Activated CD4-positive, alpha-beta T cell treated with anti-CD3 and anti-CD28 coated beads for 36 hours (primary cell): ENCODE measurements at regions not wholly inside any gene's neighbourhood (a gene's known extent, or its start where the extent isn't known, plus 50 kb on each side); places are given as distances from the start of the nearest gene placed in this dataset.

ENCODE experiments used
- ATAC-seq: fragments of 200-7000 bp; cut with Tn5 transposase; one replicate; pipeline ENCODE4 v1.10.0; 2021; ENCODE audit warnings: mild to moderate bottlenecking, moderate library complexity
- CTCF ChIA-PET: fragments of 350-600 bp; sonication (Branson Sonifier 250); formaldehyde crosslinking; loops from one replicate; lab custom pipeline; 2021; ENCODE audit warnings: antibody characterized with exemption; lab: Charles Lee
- POLR2A ChIA-PET: fragments of 350-600 bp; sonication (Branson Sonifier 250); formaldehyde crosslinking; loops from one replicate; lab custom pipeline; 2021; ENCODE audit warnings: antibody characterized with exemption, inconsistent platforms; lab: Charles Lee
- DNase-seq: peaks from one replicate; pipeline ENCODE4 v3.0.0-alpha.2; 2020
- H3K27ac Mint-ChIP-seq: one replicate; pipeline ENCODE4 v1.8.0; 2021; ENCODE audit warnings: mixed read lengths
- H3K27me3 Mint-ChIP-seq: one replicate; pipeline ENCODE4 v1.8.0; 2021; ENCODE audit warnings: mixed read lengths
- H3K36me3 Mint-ChIP-seq: one replicate; pipeline ENCODE4 v1.8.0; 2021; ENCODE audit warnings: low read depth, mixed read lengths
- H3K4me1 Mint-ChIP-seq: one replicate; pipeline ENCODE4 v1.8.0; 2021; ENCODE audit warnings: mixed read lengths
- H3K4me3 Mint-ChIP-seq: one replicate; pipeline ENCODE4 v1.8.0; 2021; ENCODE audit warnings: mild to moderate bottlenecking, moderate library complexity, mixed read lengths
- H3K9me3 Mint-ChIP-seq: one replicate; pipeline ENCODE4 v1.8.0; 2021; ENCODE audit warnings: low read depth, mixed read lengths
- intact Hi-C, 2 experiments: fragments of 100-400 bp; cut with DNase I in 1 of 2; cut with micrococcal nuclease in 1 of 2; formaldehyde crosslinking; loops; one replicate each; pipeline versions ENCODE4 v1.14.2 to v1.15.1; 2022 to 2024; cut with DNase I, micrococcal nuclease

DNA sequence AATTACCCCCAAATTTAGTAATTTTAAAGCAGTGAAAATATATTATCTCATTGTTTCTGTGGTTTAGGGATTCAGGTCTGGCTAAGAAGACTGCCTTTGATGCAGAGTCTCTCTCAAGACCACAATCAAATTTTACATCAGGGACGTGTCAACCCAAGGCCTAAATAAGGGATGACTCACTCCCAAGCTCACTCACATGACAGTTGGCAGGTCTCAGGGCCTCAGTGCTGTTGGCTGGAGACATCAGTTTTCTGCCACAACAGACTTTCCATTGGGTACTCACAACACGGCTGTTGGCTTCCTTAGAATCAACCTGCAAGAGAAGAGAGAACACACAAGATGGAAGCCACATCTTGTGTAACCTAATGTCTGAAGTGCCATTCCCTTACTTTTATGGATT is 377.3 kb downstream of the FAM181B start:
- intact Hi-C loops: no loop called here
- no peak overlapping the region for H3K27ac Mint-ChIP-seq
- no peaks in the 10 kb centered on the region for H3K27me3 Mint-ChIP-seq
- ATAC-seq (no peak), DNase-seq (no peak)
- no peaks in the 10 kb centered on the region for H3K36me3 Mint-ChIP-seq
- ChIA-PET CTCF (no interaction called here), POLR2A (no interaction called here)
- H3K4me3 Mint-ChIP-seq: no peak overlapping the region
- peaks cover 3% of the 10 kb centered on the region for H3K9me3 Mint-ChIP-seq
- H3K4me1 Mint-ChIP-seq: no peaks in the 10 kb centered on the region

DNA sequence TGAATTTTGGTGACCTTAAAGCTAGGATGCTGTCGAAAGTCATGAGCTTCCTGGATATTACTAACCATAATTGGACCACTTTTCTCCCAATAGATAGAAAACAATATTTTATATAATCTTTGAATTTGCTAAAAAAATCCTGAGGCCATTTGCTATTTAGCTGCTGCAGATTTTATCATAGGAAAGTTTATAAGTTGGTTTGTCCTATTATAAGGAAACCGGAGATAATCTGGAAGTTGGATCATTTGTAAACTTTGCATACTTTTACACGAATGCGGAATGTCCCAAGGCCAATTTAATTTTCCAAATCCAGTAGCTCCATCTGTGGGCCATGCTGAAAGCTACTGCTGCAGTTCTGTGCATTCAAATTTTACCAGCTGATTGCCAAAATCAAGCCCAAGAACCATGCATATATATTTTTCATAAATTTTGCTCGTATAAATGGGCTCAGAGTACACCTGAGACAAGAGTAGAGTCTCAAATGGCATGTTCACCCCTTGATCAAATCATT is 378.3 kb downstream of the FAM181B start:
- no peak overlapping the region for H3K27ac Mint-ChIP-seq
- no peaks in the 10 kb centered on the region for H3K4me1 Mint-ChIP-seq
- ChIA-PET POLR2A (no interaction called here), CTCF (no interaction called here)
- H3K4me3 Mint-ChIP-seq: no peak overlapping the region
- DNase-seq (no peak), ATAC-seq (no peak)
- H3K27me3 Mint-ChIP-seq: no peaks in the 10 kb centered on the region
- H3K36me3 Mint-ChIP-seq: no peaks in the 10 kb centered on the region
- peaks cover 3% of the 10 kb centered on the region for H3K9me3 Mint-ChIP-seq
- intact Hi-C loops: no loop called here

DNA sequence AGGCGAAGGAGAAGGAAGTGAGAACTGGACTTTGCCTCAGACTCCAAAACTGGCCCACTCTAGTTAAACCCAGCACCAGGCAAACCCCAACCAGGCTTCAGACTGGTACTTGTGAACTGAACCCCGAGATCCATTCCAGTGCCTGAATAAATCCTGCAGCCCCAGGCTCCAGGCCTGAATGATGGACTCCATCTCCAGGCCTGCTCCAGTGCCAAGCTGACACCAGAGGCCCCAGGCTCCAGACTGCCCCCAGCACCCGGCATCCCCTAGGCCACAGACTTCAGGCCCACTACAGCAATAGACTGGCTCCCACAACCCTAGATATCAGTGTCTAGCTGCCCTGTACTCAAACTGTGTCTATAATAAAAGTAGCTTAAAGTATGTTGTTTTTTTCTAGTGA is 406.8 kb downstream of the FAM181B start:
- H3K36me3 Mint-ChIP-seq: no peaks in the 10 kb centered on the region
- POLR2A ChIA-PET: no interaction called here

DNA sequence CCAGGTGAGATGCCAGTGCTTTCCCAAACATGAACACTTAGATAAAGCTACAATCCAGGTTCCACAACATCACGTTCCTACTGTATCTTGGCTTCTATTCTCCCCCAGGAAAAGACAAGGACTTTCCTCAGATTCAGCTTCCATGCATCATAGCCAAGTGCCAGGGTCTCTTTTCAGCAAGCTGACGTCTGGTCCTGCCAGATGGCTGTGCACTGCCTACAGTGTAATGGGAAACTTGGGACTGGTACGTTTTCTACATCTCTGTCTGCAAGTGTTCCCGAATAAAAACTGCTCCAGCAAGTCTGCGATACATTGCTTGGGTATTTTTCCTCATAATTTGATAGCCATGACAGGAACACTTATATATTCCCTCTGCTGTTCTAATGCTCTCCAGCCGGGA is 412.5 kb downstream of the FAM181B start:
- Mint-ChIP-seq H3K27me3 (no peaks in the 10 kb centered on the region), H3K27ac (no peak overlapping the region), H3K9me3 (no peaks in the 10 kb centered on the region), H3K4me3 (no peak overlapping the region), H3K36me3 (no peaks in the 10 kb centered on the region), H3K4me1 (no peaks in the 10 kb centered on the region)
- ATAC-seq: no peak
- ChIA-PET CTCF (no interaction called here), POLR2A (no interaction called here)
- DNase-seq: no peak
- intact Hi-C loops: no loop called here

More for the DNA sequence above, 406.8 kb downstream of the FAM181B start:
- no peaks in the 10 kb centered on the region for H3K4me1 Mint-ChIP-seq
- no peak overlapping the region for H3K4me3 Mint-ChIP-seq
- intact Hi-C loops: no loop called here
- peaks cover 2% of the 10 kb centered on the region for H3K27me3 Mint-ChIP-seq
- ATAC-seq (no peak), DNase-seq (no peak)
- no peak overlapping the region for H3K27ac Mint-ChIP-seq
- CTCF ChIA-PET: no interaction called here
- no peaks in the 10 kb centered on the region for H3K9me3 Mint-ChIP-seq

DNA sequence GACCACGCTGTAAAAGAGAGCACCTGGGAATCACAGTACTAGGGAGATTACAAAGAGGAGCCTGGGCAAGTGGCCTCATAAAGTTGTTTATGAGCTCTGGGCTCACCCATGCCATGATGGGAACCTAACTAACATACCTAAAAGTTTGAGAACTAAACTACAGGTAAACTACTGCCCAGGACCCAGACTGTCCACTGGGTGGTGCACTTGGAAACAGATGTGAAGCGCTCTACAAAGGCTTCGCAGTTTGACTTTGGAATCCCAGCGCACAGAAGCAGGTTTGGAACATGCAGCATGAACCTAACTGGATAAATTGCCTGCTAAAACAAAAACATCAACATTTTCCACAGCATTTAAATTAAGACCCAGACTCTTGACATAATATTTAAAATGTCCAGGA is 418.6 kb downstream of the FAM181B start:
- no peaks in the 10 kb centered on the region for H3K9me3 Mint-ChIP-seq
- peaks cover 2% of the 10 kb centered on the region for H3K27me3 Mint-ChIP-seq
- intact Hi-C loops: loop anchor here in 1 of 2 experiments (5.0 kb wide), 1 partner anchor 382 kb away; no protein-coding TSS in a partner anchor
- H3K4me3 Mint-ChIP-seq: no peak overlapping the region
- CTCF ChIA-PET: interaction anchor here (1.3 kb wide), 1 partner anchor 380 kb away, joined by 3 read pairs; no protein-coding TSS in a partner anchor
- no peaks in the 10 kb centered on the region for H3K36me3 Mint-ChIP-seq
- ATAC-seq (no peak), DNase-seq (peak; percentile 29)
- no peak overlapping the region for H3K27ac Mint-ChIP-seq
- POLR2A ChIA-PET: no interaction called here
- no peaks in the 10 kb centered on the region for H3K4me1 Mint-ChIP-seq

DNA sequence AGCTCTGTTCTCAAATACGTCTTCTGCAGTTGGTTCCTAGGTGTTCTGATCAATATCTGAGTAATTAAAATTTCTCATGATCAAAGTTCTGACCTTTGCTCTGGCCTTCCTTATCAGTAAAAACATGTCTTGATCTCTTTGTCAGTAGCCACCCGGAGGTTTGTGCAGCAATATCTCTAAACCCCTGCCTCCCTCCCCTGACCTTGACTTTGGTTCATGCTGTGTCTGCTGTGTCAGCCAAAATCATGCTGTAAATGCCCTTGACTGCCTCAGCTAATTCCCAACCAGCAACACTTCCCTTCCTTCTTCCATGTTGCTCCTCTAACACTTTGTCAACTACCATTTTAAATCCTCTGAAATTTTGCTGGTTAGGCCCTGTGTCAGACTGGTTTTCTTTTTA is 424.7 kb downstream of the FAM181B start:
- intact Hi-C loops: no loop called here
- DNase-seq: no peak
- Mint-ChIP-seq H3K36me3 (no peaks in the 10 kb centered on the region), H3K4me1 (no peaks in the 10 kb centered on the region), H3K9me3 (no peaks in the 10 kb centered on the region), H3K4me3 (no peak overlapping the region), H3K27ac (no peak overlapping the region), H3K27me3 (peaks cover 2% of the 10 kb centered on the region)
- POLR2A ChIA-PET: no interaction called here
- no peak for ATAC-seq
- CTCF ChIA-PET: no interaction called here

DNA sequence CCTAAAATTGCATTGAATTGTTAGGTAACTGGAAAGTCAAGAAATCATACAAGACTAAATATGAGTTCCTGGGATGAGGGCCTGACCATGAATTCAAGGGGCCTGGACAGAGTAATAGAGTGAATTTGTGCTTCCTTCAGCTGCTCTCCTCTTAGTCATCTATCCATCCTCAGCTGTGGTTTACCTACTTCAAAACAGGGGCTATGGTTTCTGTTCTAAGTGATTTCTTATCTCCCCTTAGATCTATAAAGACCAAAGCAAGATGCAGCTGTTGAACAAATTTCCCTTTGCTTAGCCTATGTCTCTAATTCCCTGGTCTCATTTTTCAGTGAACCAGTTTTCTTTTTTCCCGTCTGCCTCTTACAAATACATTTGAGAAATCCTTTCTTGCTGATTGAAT is 428.5 kb downstream of the FAM181B start:
- ATAC-seq (no peak), DNase-seq (no peak)
- no peaks in the 10 kb centered on the region for H3K9me3 Mint-ChIP-seq
- intact Hi-C loops: no loop called here
- H3K4me3 Mint-ChIP-seq: no peak overlapping the region
- H3K36me3 Mint-ChIP-seq: no peaks in the 10 kb centered on the region
- CTCF ChIA-PET: no interaction called here
- no peaks in the 10 kb centered on the region for H3K4me1 Mint-ChIP-seq
- POLR2A ChIA-PET: no interaction called here
- no peak overlapping the region for H3K27ac Mint-ChIP-seq
- no peaks in the 10 kb centered on the region for H3K27me3 Mint-ChIP-seq

DNA sequence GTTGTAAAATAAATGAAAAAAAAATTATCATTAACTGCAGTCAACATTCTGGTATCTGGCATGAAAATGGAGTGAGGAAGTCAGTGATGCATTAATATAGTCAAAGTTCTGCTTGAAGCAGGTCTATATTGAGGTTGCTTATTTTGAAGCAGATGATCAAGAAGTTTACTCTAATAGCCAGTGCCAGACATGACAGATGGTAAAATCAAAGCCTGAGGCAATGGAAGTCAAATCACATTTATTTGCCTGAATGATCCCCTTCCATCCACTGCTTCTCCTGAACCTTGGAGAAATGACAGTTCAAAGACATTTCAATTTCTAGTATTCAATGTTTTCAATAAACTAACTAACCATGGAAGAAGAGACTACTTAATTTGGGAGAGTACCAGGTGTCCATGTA is 430.0 kb downstream of the FAM181B start:
- CTCF ChIA-PET: no interaction called here
- POLR2A ChIA-PET: no interaction called here
- no peak for ATAC-seq
- no peak for DNase-seq
- no peaks in the 10 kb centered on the region for H3K9me3 Mint-ChIP-seq
- no peaks in the 10 kb centered on the region for H3K36me3 Mint-ChIP-seq
- no peaks in the 10 kb centered on the region for H3K4me1 Mint-ChIP-seq
- intact Hi-C loops: no loop called here
- no peak overlapping the region for H3K27ac Mint-ChIP-seq
- H3K4me3 Mint-ChIP-seq: no peak overlapping the region
- no peaks in the 10 kb centered on the region for H3K27me3 Mint-ChIP-seq

DNA sequence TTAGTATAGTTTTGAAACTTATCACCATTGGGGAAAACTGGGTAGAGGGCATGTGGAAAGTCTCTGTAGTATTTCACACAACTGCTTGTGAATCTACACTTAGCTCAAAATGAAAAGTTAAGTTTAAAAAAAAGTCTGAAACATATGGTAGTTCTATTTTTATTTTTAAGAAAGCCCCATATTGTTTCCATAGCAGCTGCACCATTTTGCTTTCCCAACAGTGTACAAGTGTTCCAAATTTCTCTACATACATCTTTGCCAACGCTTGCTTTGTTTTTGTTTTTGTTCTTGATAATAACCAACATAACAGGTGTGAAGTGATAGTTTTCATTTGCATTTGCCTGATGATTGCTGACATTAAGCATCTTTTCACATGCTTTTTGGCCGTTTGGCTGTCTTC is 445.2 kb downstream of the FAM181B start:
- no peaks in the 10 kb centered on the region for H3K27me3 Mint-ChIP-seq

DNA sequence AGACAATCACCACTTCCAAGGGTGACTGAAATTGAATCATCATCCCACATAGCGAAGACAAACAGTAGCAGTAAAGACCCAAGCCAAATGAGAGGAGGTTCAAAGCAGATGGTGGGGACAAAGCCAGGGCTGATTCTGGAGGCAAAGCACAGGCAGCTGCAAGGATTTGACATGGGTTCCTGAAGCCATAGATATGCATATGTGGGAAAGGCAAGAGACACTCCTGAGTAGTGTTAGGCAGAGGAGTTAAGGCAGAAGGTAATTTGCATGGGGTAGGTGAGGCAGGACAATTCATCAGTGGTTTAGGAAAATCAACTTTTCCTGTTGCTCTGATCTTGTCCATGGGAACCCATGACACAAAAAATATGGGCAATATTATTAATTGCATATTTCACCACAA is 462.8 kb downstream of the FAM181B start:
- ATAC-seq (no peak), DNase-seq (no peak)
- ChIA-PET POLR2A (no interaction called here), CTCF (no interaction called here)
- Mint-ChIP-seq H3K27me3 (peaks cover 3% of the 10 kb centered on the region), H3K27ac (no peak overlapping the region), H3K36me3 (no peaks in the 10 kb centered on the region), H3K4me1 (no peaks in the 10 kb centered on the region), H3K4me3 (no peak overlapping the region), H3K9me3 (no peaks in the 10 kb centered on the region)
- intact Hi-C loops: no loop called here

More for the DNA sequence above, 445.2 kb downstream of the FAM181B start:
- ATAC-seq: no peak
- H3K9me3 Mint-ChIP-seq: peaks cover 2% of the 10 kb centered on the region
- intact Hi-C loops: no loop called here
- no peak overlapping the region for H3K27ac Mint-ChIP-seq
- ChIA-PET CTCF (no interaction called here), POLR2A (no interaction called here)
- no peak overlapping the region for H3K4me3 Mint-ChIP-seq
- no peak for DNase-seq
- H3K36me3 Mint-ChIP-seq: no peaks in the 10 kb centered on the region
- no peaks in the 10 kb centered on the region for H3K4me1 Mint-ChIP-seq

DNA sequence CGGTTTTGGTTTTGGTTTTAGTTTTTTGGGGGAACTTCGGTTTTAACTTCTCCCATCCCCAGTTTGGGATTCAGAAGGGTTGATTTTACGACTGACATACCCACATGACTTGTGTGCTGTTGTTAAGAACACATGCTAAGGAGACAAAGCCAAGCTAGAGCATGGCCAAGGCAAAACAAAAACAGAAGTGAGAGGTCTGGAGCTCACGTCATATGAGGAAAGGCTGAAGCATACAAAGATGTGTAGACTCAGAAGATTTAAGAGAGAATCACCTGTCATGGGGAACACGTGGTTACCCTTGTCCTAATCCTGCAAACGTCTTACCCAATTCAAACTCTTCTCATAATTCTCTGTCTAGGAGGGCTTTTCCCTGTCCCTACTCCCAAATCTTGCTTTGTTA is 465.0 kb downstream of the FAM181B start:
- intact Hi-C loops: no loop called here
- H3K27me3 Mint-ChIP-seq: peaks cover 3% of the 10 kb centered on the region
- no peaks in the 10 kb centered on the region for H3K9me3 Mint-ChIP-seq
- ATAC-seq (no peak), DNase-seq (no peak)
- no peaks in the 10 kb centered on the region for H3K36me3 Mint-ChIP-seq
- POLR2A ChIA-PET: no interaction called here
- CTCF ChIA-PET: no interaction called here
- H3K4me1 Mint-ChIP-seq: no peaks in the 10 kb centered on the region
- no peak overlapping the region for H3K4me3 Mint-ChIP-seq
- H3K27ac Mint-ChIP-seq: no peak overlapping the region

DNA sequence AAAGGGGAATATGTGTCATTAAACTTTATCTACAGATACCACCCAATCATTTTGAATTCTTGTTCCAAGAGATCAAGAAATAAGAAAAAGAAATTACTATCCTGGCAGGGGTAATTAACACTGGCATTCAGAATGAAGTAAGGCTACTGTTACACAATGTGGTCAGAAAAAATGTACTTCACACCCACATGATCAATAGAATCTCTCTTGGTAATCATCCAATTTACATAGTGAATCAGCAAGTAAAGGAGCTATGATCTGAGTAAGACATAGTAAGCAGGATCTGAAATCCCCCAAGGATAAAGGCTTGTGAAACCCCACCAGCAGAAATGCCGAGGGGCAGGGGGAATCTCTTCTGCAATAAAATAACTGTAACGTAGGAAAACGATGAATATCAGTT is 466.5 kb downstream of the FAM181B start:
- Mint-ChIP-seq H3K4me1 (no peaks in the 10 kb centered on the region), H3K4me3 (no peak overlapping the region), H3K27me3 (peaks cover 3% of the 10 kb centered on the region), H3K36me3 (no peaks in the 10 kb centered on the region), H3K27ac (no peak overlapping the region), H3K9me3 (no peaks in the 10 kb centered on the region)
- ChIA-PET POLR2A (no interaction called here), CTCF (no interaction called here)
- ATAC-seq (no peak), DNase-seq (no peak)
- intact Hi-C loops: no loop called here

DNA sequence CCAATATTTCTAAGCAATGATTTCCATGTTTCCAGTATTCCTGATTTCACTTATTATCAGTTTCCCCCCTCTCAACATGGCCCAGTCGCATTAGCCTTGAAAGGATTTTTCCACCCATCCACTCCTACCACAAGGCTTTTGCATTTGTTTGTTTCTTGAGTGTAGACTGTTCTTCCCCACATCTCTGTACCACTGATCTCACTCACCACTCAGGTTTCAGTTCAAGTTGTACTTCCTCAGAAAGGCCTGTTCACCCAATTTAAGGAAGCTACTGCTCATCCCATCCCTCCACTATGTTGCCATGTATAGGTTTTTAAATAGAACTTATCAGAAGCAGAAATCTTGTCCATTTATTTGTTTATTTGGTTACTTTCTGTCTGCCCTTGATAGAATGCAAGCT is 472.3 kb downstream of the FAM181B start:
- Mint-ChIP-seq H3K27me3 (peaks cover 3% of the 10 kb centered on the region), H3K36me3 (no peaks in the 10 kb centered on the region), H3K4me1 (no peaks in the 10 kb centered on the region), H3K27ac (no peak overlapping the region), H3K4me3 (no peak overlapping the region), H3K9me3 (no peaks in the 10 kb centered on the region)
- POLR2A ChIA-PET: no interaction called here
- intact Hi-C loops: no loop called here
- no peak for DNase-seq
- CTCF ChIA-PET: no interaction called here
- no peak for ATAC-seq
